HUES48 (cell line): ENCODE measurements at regions not wholly inside any gene's neighbourhood (a gene's known extent, or its start where the extent isn't known, plus 50 kb on each side); places are given as distances from the start of the nearest gene placed in this dataset.

Source experiments
- H3K27ac ChIP-seq: one replicate; pipeline ENCODE4 v1.7.0; 2013; ENCODE audit warnings: low read depth, low read length, inconsistent platforms
- H3K27me3 ChIP-seq: 2 replicates; pipeline ENCODE4 v1.6.1; 2013; ENCODE audit warnings: mild to moderate bottlenecking, low read length; ENCODE audit not compliant: control insufficient read depth, insufficient read depth
- H3K36me3 ChIP-seq: 2 replicates; pipeline ENCODE4 v1.6.1; 2013; ENCODE audit warnings: low read length; ENCODE audit not compliant: control insufficient read depth, insufficient read depth
- H3K4me1 ChIP-seq: 2 replicates; pipeline ENCODE4 v1.6.1; 2013; ENCODE audit warnings: mild to moderate bottlenecking, low read length; ENCODE audit not compliant: control insufficient read depth, insufficient read depth
- H3K4me3 ChIP-seq: 2 replicates; pipeline ENCODE4 v1.5.1; 2013; ENCODE audit warnings: mild to moderate bottlenecking, low read depth, low read length
- H3K9ac ChIP-seq: 2 replicates; pipeline ENCODE4 v1.6.1; 2013; ENCODE audit warnings: mild to moderate bottlenecking, low read depth, low read length, moderate library complexity
- H3K9me3 ChIP-seq: 2 replicates; pipeline ENCODE4 v1.6.1; 2013; ENCODE audit warnings: low read length; ENCODE audit not compliant: control insufficient read depth, insufficient read depth

GRCh38 chr6:34618430-34619182 is 62.5 kb upstream of the SPDEF start:
- Histone ChIP-seq H3K27ac (no peak overlapping the region), H3K27me3 (no peaks in the 10 kb centered on the region), H3K9ac (no peak overlapping the region), H3K36me3 (peaks cover 6% of the 10 kb centered on the region; the same call in 1 of the 2 replicates), H3K4me1 (no peaks in the 10 kb centered on the region), H3K9me3 (no peaks in the 10 kb centered on the region), H3K4me3 (no peak overlapping the region)

GRCh38 chr6:34617231-34617630 is 61.1 kb upstream of the SPDEF start:
- Histone ChIP-seq H3K27me3 (no peaks in the 10 kb centered on the region), H3K9ac (no peak overlapping the region), H3K4me3 (no peak overlapping the region), H3K36me3 (peaks cover 6% of the 10 kb centered on the region; the same call in 1 of the 2 replicates), H3K27ac (no peak overlapping the region), H3K9me3 (no peaks in the 10 kb centered on the region), H3K4me1 (no peaks in the 10 kb centered on the region)

- H3K4me1 ChIP-seq = no peaks in the 10 kb centered on the region
- no peaks in the 10 kb centered on the region for H3K9me3 ChIP-seq
- H3K36me3 ChIP-seq = peaks cover 6% of the 10 kb centered on the region; the same call in 1 of the 2 replicates
- H3K9ac ChIP-seq = no peak overlapping the region
- no peaks in the 10 kb centered on the region for H3K27me3 ChIP-seq
- no peak overlapping the region for H3K4me3 ChIP-seq
- no peak overlapping the region for H3K27ac ChIP-seq
Observed at GRCh38 chr6:34616227-34616585, 60.1 kb upstream of the SPDEF start.

GRCh38 chr6:34615574-34616226 is 59.6 kb upstream of the SPDEF start:
- Histone ChIP-seq H3K4me3 (no peak overlapping the region), H3K9me3 (no peaks in the 10 kb centered on the region), H3K27ac (no peak overlapping the region), H3K9ac (no peak overlapping the region), H3K27me3 (no peaks in the 10 kb centered on the region), H3K36me3 (peaks cover 6% of the 10 kb centered on the region; the same call in 1 of the 2 replicates), H3K4me1 (no peaks in the 10 kb centered on the region)

- Histone ChIP-seq H3K4me1 (no peaks in the 10 kb centered on the region), H3K27ac (peak overlapping the region; percentile 12), H3K9me3 (no peaks in the 10 kb centered on the region), H3K27me3 (no peaks in the 10 kb centered on the region), H3K9ac (no peak overlapping the region), H3K36me3 (peaks cover 9% of the 10 kb centered on the region), H3K4me3 (no peak overlapping the region)
Observed at GRCh38 chr6:34610819-34611477, 54.8 kb upstream of the SPDEF start.

- no peaks in the 10 kb centered on the region for H3K4me1 ChIP-seq
- peaks cover 16% of the 10 kb centered on the region for H3K36me3 ChIP-seq
- no peak overlapping the region for H3K4me3 ChIP-seq
- H3K27me3 ChIP-seq = no peaks in the 10 kb centered on the region
- H3K9me3 ChIP-seq = no peaks in the 10 kb centered on the region
- no peak overlapping the region for H3K9ac ChIP-seq
- no peak overlapping the region for H3K27ac ChIP-seq
Observed at GRCh38 chr6:34608321-34609091, 52.4 kb upstream of the SPDEF start.

GRCh38 chr6:34606477-34607265 is 50.5 kb upstream of the SPDEF start:
- peaks cover 16% of the 10 kb centered on the region for H3K36me3 ChIP-seq
- no peaks in the 10 kb centered on the region for H3K9me3 ChIP-seq
- no peak overlapping the region for H3K27ac ChIP-seq
- H3K4me1 ChIP-seq = peaks cover 13% of the 10 kb centered on the region
- H3K9ac ChIP-seq = no peak overlapping the region
- no peak overlapping the region for H3K4me3 ChIP-seq
- no peaks in the 10 kb centered on the region for H3K27me3 ChIP-seq
